ENCODE measurements at regions not wholly inside any gene's neighbourhood (a gene's known extent, or its start where the extent isn't known, plus 50 kb on each side); places are given as distances from the start of the nearest gene placed in this dataset.

- ChIA-PET POLR2A (no interaction called here), CTCF (no interaction called here)
- TF ChIP-seq CTCF (IDR thresholded peaks at IDR 0.05) = no peak
- intact Hi-C loops (cut with micrococcal nuclease) = no loop called here
- H3K27ac Mint-ChIP-seq = no peak overlapping the region
- DNase-seq (no peak), ATAC-seq (no peak)
- no peaks in the 10 kb centered on the region for H3K27me3 Mint-ChIP-seq
- no peak overlapping the region for H3K4me3 Mint-ChIP-seq
- peaks cover 2% of the 10 kb centered on the region for H3K9me3 Mint-ChIP-seq
- peaks cover 26% of the 10 kb centered on the region for H3K36me3 Mint-ChIP-seq (ENCODE audit: low read depth)
- H3K4me1 Mint-ChIP-seq (ENCODE audit: low read depth) = no peaks in the 10 kb centered on the region
These were observed 91.6 kb upstream of the NUDT6 start for GRCh38 chr4:123014038-123014437.

- no peak for ATAC-seq
- H3K9me3 Mint-ChIP-seq = peaks cover 4% of the 10 kb centered on the region
- no peak overlapping the region for H3K27ac Mint-ChIP-seq
- peaks cover 12% of the 10 kb centered on the region for H3K36me3 Mint-ChIP-seq (ENCODE audit: low read depth)
- CTCF ChIA-PET = no interaction called here
- H3K4me1 Mint-ChIP-seq (ENCODE audit: low read depth) = no peaks in the 10 kb centered on the region
- intact Hi-C loops (cut with micrococcal nuclease) = no loop called here
- POLR2A ChIA-PET = no interaction called here
- H3K27me3 Mint-ChIP-seq = no peaks in the 10 kb centered on the region
- TF ChIP-seq CTCF (IDR thresholded peaks at IDR 0.05) = no peak
- no peak overlapping the region for H3K4me3 Mint-ChIP-seq
- DNase-seq = no peak
These were observed 94.7 kb upstream of the NUDT6 start for GRCh38 chr4:123017078-123017477.

- H3K9me3 Mint-ChIP-seq = peaks cover 4% of the 10 kb centered on the region
- intact Hi-C loops (cut with micrococcal nuclease) = no loop called here
- no peak overlapping the region for H3K4me3 Mint-ChIP-seq
- DNase-seq (no peak), ATAC-seq (no peak)
- TF ChIP-seq CTCF (IDR thresholded peaks at IDR 0.05) = no peak
- no peak overlapping the region for H3K27ac Mint-ChIP-seq
- H3K4me1 Mint-ChIP-seq (ENCODE audit: low read depth) = no peaks in the 10 kb centered on the region
- H3K36me3 Mint-ChIP-seq (ENCODE audit: low read depth) = peaks cover 7% of the 10 kb centered on the region
- ChIA-PET CTCF (no interaction called here), POLR2A (no interaction called here)
- H3K27me3 Mint-ChIP-seq = no peaks in the 10 kb centered on the region
These were observed 95.4 kb upstream of the NUDT6 start for GRCh38 chr4:123017636-123018395.

GRCh38 chr4:123018396-123018775 is 96.0 kb upstream of the NUDT6 start:
- TF ChIP-seq CTCF (IDR thresholded peaks at IDR 0.05) = no peak
- ChIA-PET CTCF (no interaction called here), POLR2A (no interaction called here)
- Mint-ChIP-seq H3K4me3 (no peak overlapping the region), H3K4me1 (ENCODE audit: low read depth) (no peaks in the 10 kb centered on the region), H3K27me3 (no peaks in the 10 kb centered on the region), H3K36me3 (ENCODE audit: low read depth) (peaks cover 5% of the 10 kb centered on the region), H3K9me3 (peaks cover 3% of the 10 kb centered on the region), H3K27ac (no peak overlapping the region)
- DNase-seq (no peak), ATAC-seq (no peak)
- intact Hi-C loops (cut with micrococcal nuclease) = no loop called here

GRCh38 chr4:123020285-123020684 is 97.9 kb upstream of the NUDT6 start:
- ChIA-PET POLR2A (no interaction called here), CTCF (no interaction called here)
- DNase-seq (no peak), ATAC-seq (no peak)
- Mint-ChIP-seq H3K27ac (no peak overlapping the region), H3K27me3 (no peaks in the 10 kb centered on the region), H3K4me3 (no peak overlapping the region), H3K4me1 (ENCODE audit: low read depth) (no peaks in the 10 kb centered on the region), H3K36me3 (ENCODE audit: low read depth) (peaks cover 5% of the 10 kb centered on the region), H3K9me3 (peaks cover 3% of the 10 kb centered on the region)
- intact Hi-C loops (cut with micrococcal nuclease) = no loop called here
- no peak for TF ChIP-seq CTCF (IDR thresholded peaks at IDR 0.05)

Measured in activated CD8-positive, alpha-beta T cell treated with anti-CD3 and anti-CD28 coated beads for 36 hours (primary cell).